GM12878 (cell line): ENCODE measurements at regions not wholly inside any gene's neighbourhood (a gene's known extent, or its start where the extent isn't known, plus 50 kb on each side); places are given as distances from the start of the nearest gene placed in this dataset.

Source experiments
- ATAC-seq: fragments of 200-7000 bp; cut with Tn5 transposase; 3 replicates; pipeline ENCODE4 v1.9.1; 2020; ENCODE audit warnings: mild to moderate bottlenecking, moderate library complexity
- BruUV-seq: library from RNA; stranded (reverse); fragments of 400-500 nt; replicated peaks from 2 replicates; lab custom pipeline; 2021; lab: Mats Ljungman, UMichigan
- CTCF ChIA-PET: fragments of 300-600 bp; sonication (Branson Sonifier 250); formaldehyde crosslinking; extraction: SDS; loops from one replicate; lab custom pipeline; 2021; ENCODE audit warnings: inconsistent platforms; lab: Yijun Ruan, JAX
- POLR2A ChIA-PET: fragments of 350-600 bp; formaldehyde crosslinking; extraction: SDS; loops from one replicate; lab custom pipeline; 2021; ENCODE audit warnings: inconsistent platforms; lab: Charles Lee
- RAD21 ChIA-PET: fragments of 300-600 bp; sonication (Branson Sonifier 250); formaldehyde crosslinking; loops from one replicate; lab custom pipeline; 2023; ENCODE audit warnings: antibody characterized with exemption; ENCODE audit not compliant: unreplicated experiment; lab: Charles Lee
- SMC1A ChIA-PET: fragments of 300-600 bp; sonication (Branson Sonifier 250); formaldehyde crosslinking; loops from one replicate; lab custom pipeline; 2023; ENCODE audit not compliant: unreplicated experiment, uncharacterized antibody; lab: Charles Lee
- DNase-seq: peaks from one replicate; pipeline ENCODE4 v3.0.0-alpha.2; 2011; ENCODE audit warnings: low read depth, low spot score
- FAIRE-seq: peaks from 3 replicates; lab custom pipeline; 2011; peaks lifted over from hg19 to GRCh38; lab: Jason Lieb, UNC
- H2AFZ ChIP-seq: 2 replicates; pipeline ENCODE4 v1.6.0; 2011; ENCODE audit warnings: low read depth, low read length, control low read depth; ENCODE audit not compliant: control insufficient read depth
- H3K27ac ChIP-seq: 2 replicates; pipeline ENCODE4 v1.5.1; 2011; ENCODE audit warnings: control low read depth; ENCODE audit not compliant: control insufficient read depth, insufficient read depth
- H3K27me3 ChIP-seq, 2 experiments: replicated peaks in 1 of 2; 2 replicates each; pipeline versions ENCODE4 v1.6.0 to v1.6.1; 2011; ENCODE audit warnings: low read length in 1 of 2; ENCODE audit not compliant: control insufficient read depth in 2 of 2, insufficient read depth in 2 of 2
- H3K36me3 ChIP-seq, 2 experiments: 2 replicates each; pipeline ENCODE4 v1.5.1; 2011; ENCODE audit warnings: low read length in 1 of 2; ENCODE audit not compliant: control insufficient read depth in 2 of 2, insufficient read depth in 2 of 2
- H3K4me1 ChIP-seq: 2 replicates; pipeline ENCODE4 v1.6.1; 2011; ENCODE audit warnings: mild to moderate bottlenecking, low read length, moderate library complexity, mixed read lengths; ENCODE audit not compliant: control insufficient read depth, insufficient read depth
- H3K4me2 ChIP-seq: 2 replicates; pipeline ENCODE4 v1.6.0; 2011; ENCODE audit warnings: control low read depth; ENCODE audit not compliant: control insufficient read depth, insufficient read depth
- H3K4me3 ChIP-seq: fragments of 200-600 bp; sonication (generic); 2 replicates; pipeline ENCODE4 v1.5.1; 2016
- H3K79me2 ChIP-seq: 2 replicates; pipeline ENCODE4 v1.6.0; 2011; ENCODE audit warnings: low read length; ENCODE audit not compliant: control insufficient read depth, insufficient read depth
- H3K9ac ChIP-seq: 2 replicates; pipeline ENCODE4 v1.8.0; 2011; ENCODE audit warnings: low read length, control low read depth, mixed read lengths; ENCODE audit not compliant: control insufficient read depth, insufficient read depth
- H3K9me3 ChIP-seq: replicated peaks from 3 replicates; pipeline ENCODE4 v1.5.1; 2011; ENCODE audit warnings: mild to moderate bottlenecking, low read length; ENCODE audit not compliant: control insufficient read depth, insufficient read depth
- H4K20me1 ChIP-seq: 2 replicates; pipeline ENCODE4 v1.6.0; 2011; ENCODE audit not compliant: control insufficient read depth, insufficient read depth
- BCL11A ChIP-seq: IDR thresholded peaks from 2 replicates; pipeline ENCODE4 v1.6.1; 2011; ENCODE audit warnings: low read depth, low read length
- CBX3 ChIP-seq: fragments of 200-600 bp; sonication (generic); IDR thresholded peaks from 2 replicates; pipeline ENCODE4 v1.6.1; 2016; ENCODE audit warnings: low read depth, borderline replicate concordance
- CHD4 ChIP-seq: fragments of 200-600 bp; sonication (generic); IDR thresholded peaks from 2 replicates; pipeline ENCODE4 v1.6.1; 2016; ENCODE audit warnings: mild to moderate bottlenecking
- E4F1 ChIP-seq: fragments of 450-650 bp; IDR thresholded peaks from 2 replicates; pipeline ENCODE4 v1.6.1; 2018; ENCODE audit warnings: borderline replicate concordance, mild to moderate bottlenecking; ENCODE audit not compliant: partially characterized antibody
- EGR1 ChIP-seq, 2 experiments: IDR thresholded peaks; 1 replicate in 1 of 2; 2 replicates in 1 of 2; pipeline ENCODE4 v1.6.1; 2011 to 2012; ENCODE audit warnings: low read depth in 2 of 2, low read length in 2 of 2, borderline replicate concordance in 1 of 2, mild to moderate bottlenecking in 1 of 2, moderate library complexity in 1 of 2
- EZH2 ChIP-seq: IDR thresholded peaks from 2 replicates; pipeline ENCODE4 v1.6.1; 2012; ENCODE audit warnings: low read depth, mild to moderate bottlenecking, control low read depth, inconsistent platforms, low read length, borderline replicate concordance; ENCODE audit not compliant: control insufficient read depth
- IKZF1 ChIP-seq: fragments of 450-650 bp; conservative IDR thresholded peaks from 2 replicates; pipeline ENCODE4 v1.6.1; 2017; ENCODE audit warnings: antibody characterized with exemption, mild to moderate bottlenecking
- KDM1A ChIP-seq: fragments of 200-600 bp; sonication (generic); IDR thresholded peaks from 2 replicates; pipeline ENCODE4 v1.6.1; 2016; ENCODE audit warnings: borderline replicate concordance
- MEF2A ChIP-seq: IDR thresholded peaks from 2 replicates; pipeline ENCODE4 v1.6.1; 2011; ENCODE audit warnings: low read depth, mild to moderate bottlenecking, low read length, moderate library complexity; ENCODE audit not compliant: insufficient read depth
- MYB ChIP-seq: fragments of 150-350 bp; IDR thresholded peaks from 2 replicates; pipeline ENCODE4 v1.6.1; 2014; ENCODE audit warnings: mild to moderate bottlenecking, low read depth, low read length, borderline replicate concordance
- PAX5 ChIP-seq: IDR thresholded peaks from 2 replicates; pipeline ENCODE4 v1.6.1; 2011; ENCODE audit warnings: low read depth, low read length, borderline replicate concordance
- SRF ChIP-seq, 2 experiments: IDR thresholded peaks; 2 replicates each; pipeline ENCODE4 v1.6.1; 2011; ENCODE audit warnings: low read depth in 2 of 2, low read length in 2 of 2, mild to moderate bottlenecking in 1 of 2, moderate library complexity in 1 of 2
- in situ Hi-C: fragments of 300-500 bp; cut with MboI; formaldehyde crosslinking; loops from 9 replicates; pipeline ENCODE4 v1.14.3; 2018; ENCODE audit warnings: mixed read lengths
- intact Hi-C: fragments of 100-400 bp; cut with micrococcal nuclease; formaldehyde crosslinking; loops from one replicate; pipeline ENCODE4 v1.14.2; 2022; ENCODE audit not compliant: unreplicated experiment
- TF ChIP-seq, protein P1 (sequence below): fragments of 450-650 bp; IDR thresholded peaks from 2 replicates; pipeline ENCODE4 v1.6.1; 2017; ENCODE audit warnings: antibody characterized with exemption, mild to moderate bottlenecking, moderate library complexity

GRCh38 chr5:61652916-61653315, 320.9 kb downstream of the ZSWIM6 start:
- H3K4me2 ChIP-seq, result no peak overlapping the region
- POLR2A ChIA-PET, result no interaction called here
- H3K4me3 ChIP-seq, result no peak overlapping the region
- DNase-seq, result no peak
- in situ Hi-C loops (loop anchor here (10.0 kb wide), 1 partner anchor 698 kb away; no protein-coding TSS in a partner anchor), intact Hi-C loops (loop anchor here (10.0 kb wide), 3 partner anchors 282 to 978 kb away; no protein-coding TSS in a partner anchor)
- H3K9ac ChIP-seq, result no peak overlapping the region
- CTCF ChIA-PET, result interaction anchor here (0.6 kb wide), 1 partner anchor 218 kb away, joined by 3 read pairs; no protein-coding TSS in a partner anchor
- no peak overlapping the region for H3K27ac ChIP-seq
- H3K9me3 ChIP-seq, result no peaks in the 10 kb centered on the region
- peaks cover 0 to 3% of the 10 kb centered on the region in 2 experiments; a peak in 3 of 4 replicates for H3K27me3 ChIP-seq
- H3K79me2 ChIP-seq, result no peaks in the 10 kb centered on the region
- no peak for ATAC-seq
- no peak overlapping the region for H2AFZ ChIP-seq
- SMC1A ChIA-PET, result no interaction called here
- H4K20me1 ChIP-seq, result no peaks in the 10 kb centered on the region
- H3K4me1 ChIP-seq, result no peaks in the 10 kb centered on the region
- no peaks in the 10 kb centered on the region; a peak in 1 of 4 replicates for H3K36me3 ChIP-seq
- RAD21 ChIA-PET, result no interaction called here
- FAIRE-seq, result no peak
- no peak for TF ChIP-seq MYB
- no peak for TF ChIP-seq BCL11A
- no peak for TF ChIP-seq EGR1 (IDR thresholded peaks at IDR 0.05; ENCODE audit: borderline replicate concordance in 1 of 2, low read depth in 2 of 2, low read length in 2 of 2)
- TF ChIP-seq, protein P1, sequence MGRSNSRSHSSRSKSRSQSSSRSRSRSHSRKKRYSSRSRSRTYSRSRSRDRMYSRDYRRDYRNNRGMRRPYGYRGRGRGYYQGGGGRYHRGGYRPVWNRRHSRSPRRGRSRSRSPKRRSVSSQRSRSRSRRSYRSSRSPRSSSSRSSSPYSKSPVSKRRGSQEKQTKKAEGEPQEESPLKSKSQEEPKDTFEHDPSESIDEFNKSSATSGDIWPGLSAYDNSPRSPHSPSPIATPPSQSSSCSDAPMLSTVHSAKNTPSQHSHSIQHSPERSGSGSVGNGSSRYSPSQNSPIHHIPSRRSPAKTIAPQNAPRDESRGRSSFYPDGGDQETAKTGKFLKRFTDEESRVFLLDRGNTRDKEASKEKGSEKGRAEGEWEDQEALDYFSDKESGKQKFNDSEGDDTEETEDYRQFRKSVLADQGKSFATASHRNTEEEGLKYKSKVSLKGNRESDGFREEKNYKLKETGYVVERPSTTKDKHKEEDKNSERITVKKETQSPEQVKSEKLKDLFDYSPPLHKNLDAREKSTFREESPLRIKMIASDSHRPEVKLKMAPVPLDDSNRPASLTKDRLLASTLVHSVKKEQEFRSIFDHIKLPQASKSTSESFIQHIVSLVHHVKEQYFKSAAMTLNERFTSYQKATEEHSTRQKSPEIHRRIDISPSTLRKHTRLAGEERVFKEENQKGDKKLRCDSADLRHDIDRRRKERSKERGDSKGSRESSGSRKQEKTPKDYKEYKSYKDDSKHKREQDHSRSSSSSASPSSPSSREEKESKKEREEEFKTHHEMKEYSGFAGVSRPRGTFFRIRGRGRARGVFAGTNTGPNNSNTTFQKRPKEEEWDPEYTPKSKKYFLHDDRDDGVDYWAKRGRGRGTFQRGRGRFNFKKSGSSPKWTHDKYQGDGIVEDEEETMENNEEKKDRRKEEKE, result no peak
- no peak for TF ChIP-seq SRF (IDR thresholded peaks at IDR 0.05; ENCODE audit: low read depth in 2 of 2, low read length in 2 of 2)
- no peak for TF ChIP-seq CBX3
- TF ChIP-seq EZH2, result no peak
- TF ChIP-seq IKZF1, result no peak
- TF ChIP-seq PAX5, result no peak
- no peak for TF ChIP-seq MEF2A
- no peak for TF ChIP-seq E4F1
- no peak for TF ChIP-seq KDM1A
- no peak for TF ChIP-seq CHD4
- BruUV-seq, result no TSS peak
